Parathyroid adenoma (tissue), 2 donors: ENCODE measurements at regions not wholly inside any gene's neighbourhood (a gene's known extent, or its start where the extent isn't known, plus 50 kb on each side); places are given as distances from the start of the nearest gene placed in this dataset.

Experiments used
- H2AFZ ChIP-seq: fragments of 300-600 bp; sonication (generic); one replicate; pipeline ENCODE4 v1.7.0; 2017; ENCODE audit warnings: antibody characterized with exemption, mild to moderate bottlenecking
- H3K27ac ChIP-seq: fragments of 300-600 bp; sonication (generic); one replicate; pipeline ENCODE4 v1.7.0; 2017
- H3K27me3 ChIP-seq: fragments of 300-600 bp; sonication (generic); one replicate; pipeline ENCODE4 v1.7.0; 2017; ENCODE audit warnings: low read length; ENCODE audit not compliant: control insufficient read depth, insufficient read depth
- H3K36me3 ChIP-seq: fragments of 300-600 bp; sonication (generic); one replicate; pipeline ENCODE4 v1.7.0; 2017; ENCODE audit warnings: low read length; ENCODE audit not compliant: control insufficient read depth, insufficient read depth
- H3K4me1 ChIP-seq: fragments of 300-600 bp; sonication (generic); one replicate; pipeline ENCODE4 v1.7.0; 2017; ENCODE audit warnings: control low read depth
- H3K4me2 ChIP-seq: fragments of 300-600 bp; sonication (generic); one replicate; pipeline ENCODE4 v1.7.0; 2017; ENCODE audit warnings: low read length
- H3K4me3 ChIP-seq: fragments of 300-600 bp; sonication (generic); one replicate; pipeline ENCODE4 v1.7.0; 2017; ENCODE audit warnings: low read depth, low read length
- H3K79me2 ChIP-seq: fragments of 300-600 bp; sonication (generic); one replicate; pipeline ENCODE4 v1.7.0; 2017; ENCODE audit warnings: control low read depth
- H3K9ac ChIP-seq: fragments of 300-600 bp; sonication (generic); one replicate; pipeline ENCODE4 v1.7.0; 2017; ENCODE audit warnings: mild to moderate bottlenecking
- H3K9me3 ChIP-seq: fragments of 300-600 bp; sonication (generic); one replicate; pipeline ENCODE4 v1.7.0; 2017; ENCODE audit warnings: low read length; ENCODE audit not compliant: control insufficient read depth
- CTCF ChIP-seq: fragments of 300-600 bp; sonication (generic); IDR thresholded peaks from one replicate; pipeline ENCODE4 v1.7.0; 2017; ENCODE audit warnings: antibody characterized with exemption, mild to moderate bottlenecking
- donor health status: primary hyperparathyroidism.

GRCh38 chr3:77835921-77836320, 796.0 kb downstream of the ROBO2 start:
- H3K9me3 ChIP-seq, result no peaks in the 10 kb centered on the region
- no peak overlapping the region for H3K9ac ChIP-seq
- H3K27ac ChIP-seq, result no peak overlapping the region
- H2AFZ ChIP-seq, result no peak overlapping the region
- no peaks in the 10 kb centered on the region for H3K36me3 ChIP-seq
- TF ChIP-seq CTCF, result no peak
- no peak overlapping the region for H3K4me3 ChIP-seq
- no peaks in the 10 kb centered on the region for H3K79me2 ChIP-seq
- H3K27me3 ChIP-seq, result no peaks in the 10 kb centered on the region
- H3K4me1 ChIP-seq, result no peaks in the 10 kb centered on the region
- H3K4me2 ChIP-seq, result no peak overlapping the region

- Histone ChIP-seq H3K27me3 (no peaks in the 10 kb centered on the region), H3K36me3 (no peaks in the 10 kb centered on the region), H3K27ac (no peak overlapping the region), H3K4me2 (no peak overlapping the region), H3K9ac (no peak overlapping the region), H3K4me1 (no peaks in the 10 kb centered on the region), H3K9me3 (no peaks in the 10 kb centered on the region), H3K79me2 (no peaks in the 10 kb centered on the region), H2AFZ (no peak overlapping the region), H3K4me3 (no peak overlapping the region)
- TF ChIP-seq CTCF, result no peak
Observed at GRCh38 chr3:77837456-77838025, 797.6 kb downstream of the ROBO2 start.

GRCh38 chr3:77859156-77859555, 819.3 kb downstream of the ROBO2 start:
- Histone ChIP-seq H3K27me3 (no peaks in the 10 kb centered on the region), H3K9me3 (no peaks in the 10 kb centered on the region), H3K4me1 (no peaks in the 10 kb centered on the region), H3K9ac (no peak overlapping the region), H3K4me2 (no peak overlapping the region), H3K27ac (no peak overlapping the region), H3K4me3 (no peak overlapping the region), H2AFZ (no peak overlapping the region), H3K36me3 (no peaks in the 10 kb centered on the region), H3K79me2 (no peaks in the 10 kb centered on the region)
- no peak for TF ChIP-seq CTCF

- no peaks in the 10 kb centered on the region for H3K27me3 ChIP-seq
- no peak overlapping the region for H3K4me2 ChIP-seq
- H3K79me2 ChIP-seq, result no peaks in the 10 kb centered on the region
- H3K36me3 ChIP-seq, result no peaks in the 10 kb centered on the region
- no peak overlapping the region for H3K27ac ChIP-seq
- no peak overlapping the region for H3K4me3 ChIP-seq
- no peak overlapping the region for H2AFZ ChIP-seq
- TF ChIP-seq CTCF, result no peak
- no peaks in the 10 kb centered on the region for H3K4me1 ChIP-seq
- no peak overlapping the region for H3K9ac ChIP-seq
- no peaks in the 10 kb centered on the region for H3K9me3 ChIP-seq
Observed at GRCh38 chr3:77868725-77869124, 828.8 kb downstream of the ROBO2 start.

- no peak for TF ChIP-seq CTCF
- H3K27ac ChIP-seq, result no peak overlapping the region
- no peaks in the 10 kb centered on the region for H3K27me3 ChIP-seq
- H3K9ac ChIP-seq, result no peak overlapping the region
- no peaks in the 10 kb centered on the region for H3K4me1 ChIP-seq
- H3K79me2 ChIP-seq, result no peaks in the 10 kb centered on the region
- no peak overlapping the region for H2AFZ ChIP-seq
- H3K4me3 ChIP-seq, result no peak overlapping the region
- H3K4me2 ChIP-seq, result no peak overlapping the region
- H3K9me3 ChIP-seq, result no peaks in the 10 kb centered on the region
- no peaks in the 10 kb centered on the region for H3K36me3 ChIP-seq
Observed at GRCh38 chr3:77869423-77869822, 829.5 kb downstream of the ROBO2 start.
